NCI-H446 treated with DMSO at 0.1 percent for 48 hours (cell line): ENCODE measurements at regions not wholly inside any gene's neighbourhood (a gene's known extent, or its start where the extent isn't known, plus 50 kb on each side); places are given as distances from the start of the nearest gene placed in this dataset.

Source experiments
- DNase-seq: peaks from one replicate; lab custom pipeline; 2025; lab: John Stamatoyannopoulos, UW

DNA sequence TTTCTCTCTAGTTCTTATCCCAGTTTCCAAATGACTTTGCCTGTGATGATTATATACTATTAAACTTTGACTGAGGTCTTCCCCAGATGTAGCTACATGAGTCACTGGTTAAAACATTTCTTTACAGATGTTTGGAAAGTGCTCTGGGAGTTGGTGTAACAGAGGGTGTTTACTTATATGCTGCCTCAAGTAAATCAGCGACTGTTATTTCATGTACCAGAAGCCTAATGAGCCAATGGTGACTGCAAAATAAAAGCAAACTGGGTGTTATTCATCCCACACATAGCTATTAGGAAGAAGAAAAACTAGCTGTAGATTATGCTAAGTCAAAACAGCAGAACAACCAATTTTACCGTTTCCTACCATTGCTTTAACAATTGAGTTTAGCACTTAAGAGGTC lies 929.7 kb upstream of the SEMA6A start:
- DNase-seq, result no peak

DNA sequence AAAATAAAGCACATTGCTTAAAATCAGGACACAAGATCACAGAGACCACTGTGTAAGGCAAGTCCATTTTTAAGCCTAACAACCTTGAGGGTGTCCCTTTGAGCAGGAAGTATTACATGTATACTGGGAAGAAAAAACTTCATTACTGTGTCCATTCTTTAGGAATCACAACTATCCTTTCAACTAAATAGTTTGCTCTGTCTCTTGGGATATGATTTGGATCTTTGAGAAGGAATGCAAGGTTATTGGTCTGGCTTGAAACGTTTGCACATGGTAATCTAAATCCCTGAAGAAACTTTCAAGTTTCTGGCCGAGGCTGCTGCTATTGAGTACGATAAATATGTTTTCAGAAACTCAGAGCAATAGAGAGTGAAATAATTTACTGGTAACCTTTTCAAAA lies 923.0 kb upstream of the SEMA6A start:
- no peak for DNase-seq

DNA sequence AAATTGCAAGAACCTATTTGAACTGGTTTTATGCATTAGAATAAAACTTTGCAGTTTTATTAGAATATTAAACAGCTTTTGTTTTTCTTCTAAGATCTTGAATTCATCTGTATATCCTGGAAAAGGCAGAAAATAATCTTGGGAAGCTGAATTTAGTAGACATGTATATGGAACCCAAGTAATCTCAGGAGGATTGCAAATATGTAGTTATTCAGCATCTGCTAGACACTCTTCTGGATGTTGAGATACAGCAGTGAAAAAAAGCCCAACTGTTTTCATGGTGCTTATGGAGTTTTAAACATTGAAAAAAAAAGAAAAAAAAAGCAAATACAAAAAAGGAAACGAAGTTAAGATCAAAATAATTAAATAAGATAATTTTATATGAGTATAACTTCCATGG lies 922.2 kb upstream of the SEMA6A start:
- DNase-seq, result no peak

DNA sequence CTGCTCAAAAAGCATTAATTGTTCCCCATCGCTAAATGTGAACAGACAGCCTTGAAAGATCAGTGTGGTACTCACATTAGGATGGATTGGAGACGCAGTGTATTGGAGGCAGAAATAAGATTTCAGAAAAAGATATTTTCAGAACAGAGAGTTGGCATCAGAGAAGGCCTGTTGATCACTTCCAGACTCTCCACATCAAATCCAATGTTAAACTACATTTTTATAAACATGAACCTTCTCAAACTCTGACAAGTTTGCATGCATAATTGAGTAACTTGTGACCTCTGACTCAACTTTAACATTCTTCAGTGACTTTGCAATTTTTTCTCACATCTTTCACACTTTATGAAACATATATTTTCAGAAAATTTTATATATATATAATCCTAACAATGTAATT lies 919.6 kb upstream of the SEMA6A start:
- no peak for DNase-seq

DNA sequence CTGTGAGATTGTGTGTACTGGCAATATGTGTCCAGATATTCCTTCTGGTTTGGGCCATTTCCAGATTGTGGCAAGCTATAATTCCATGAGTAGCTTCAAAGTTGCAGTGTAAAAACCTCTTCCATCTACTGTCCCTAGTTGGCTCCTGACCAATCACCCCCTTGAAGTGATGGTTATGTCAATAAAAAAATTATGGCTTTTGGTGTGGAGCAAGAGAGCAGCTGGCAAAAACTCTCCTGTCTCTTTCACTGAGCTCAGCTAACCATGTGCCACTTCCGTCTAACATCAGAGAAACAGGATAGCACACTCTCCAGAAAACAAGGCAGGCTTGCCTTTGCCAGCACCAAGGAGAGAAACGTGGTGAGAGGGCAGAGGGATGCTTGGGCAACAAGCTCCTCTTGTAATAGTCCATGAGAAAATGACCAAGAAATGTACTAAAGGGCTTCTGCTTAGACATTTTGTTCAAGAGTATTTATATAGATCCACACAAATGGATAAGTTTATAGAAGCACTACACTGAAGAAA lies 914.4 kb upstream of the SEMA6A start:
- peak; percentile 99 for DNase-seq

DNA sequence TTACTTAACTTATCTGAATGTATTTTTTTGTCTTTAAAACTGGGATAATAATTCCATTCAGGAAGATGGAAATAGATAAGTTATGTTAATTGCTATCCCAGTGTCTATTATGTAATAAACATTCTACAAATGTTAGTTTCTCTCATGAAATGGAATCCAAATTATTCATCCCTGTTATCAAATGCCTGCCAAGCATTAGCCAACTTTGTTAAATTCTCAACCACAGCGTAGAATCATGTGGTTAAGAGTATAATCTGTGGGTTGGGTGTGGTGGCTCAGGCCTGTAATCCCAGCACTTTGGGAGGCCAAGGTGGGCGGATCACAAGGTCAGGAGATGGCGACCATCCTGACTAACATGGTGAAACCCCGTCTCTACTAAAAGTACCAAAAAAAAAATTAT lies 912.9 kb upstream of the SEMA6A start:
- DNase-seq, result no peak

DNA sequence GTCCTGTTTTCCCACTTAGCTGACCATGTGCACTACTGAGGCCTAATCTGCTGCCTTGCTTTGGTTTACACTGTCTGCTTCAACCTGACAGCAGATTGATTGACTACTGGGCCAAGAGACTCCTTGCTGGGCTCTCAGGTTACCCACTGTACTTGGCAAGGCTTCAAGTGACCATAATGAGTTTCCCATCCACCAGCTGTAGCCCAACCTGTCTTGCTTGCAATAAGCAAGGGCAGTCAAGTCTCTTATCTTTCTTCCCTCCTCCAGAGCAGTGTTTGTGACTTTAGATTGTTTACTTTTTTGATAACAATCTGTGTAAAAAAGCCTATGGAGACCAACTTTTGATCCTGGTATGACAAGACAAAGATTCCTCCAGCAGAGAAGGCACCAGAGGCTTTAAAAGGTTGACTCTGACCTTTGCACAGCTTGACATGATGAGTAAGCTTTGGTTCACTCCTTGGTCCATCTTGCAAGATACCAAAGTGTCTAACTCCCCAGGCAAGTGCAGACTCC lies 912.3 kb upstream of the SEMA6A start:
- DNase-seq, result peak; percentile 97

DNA sequence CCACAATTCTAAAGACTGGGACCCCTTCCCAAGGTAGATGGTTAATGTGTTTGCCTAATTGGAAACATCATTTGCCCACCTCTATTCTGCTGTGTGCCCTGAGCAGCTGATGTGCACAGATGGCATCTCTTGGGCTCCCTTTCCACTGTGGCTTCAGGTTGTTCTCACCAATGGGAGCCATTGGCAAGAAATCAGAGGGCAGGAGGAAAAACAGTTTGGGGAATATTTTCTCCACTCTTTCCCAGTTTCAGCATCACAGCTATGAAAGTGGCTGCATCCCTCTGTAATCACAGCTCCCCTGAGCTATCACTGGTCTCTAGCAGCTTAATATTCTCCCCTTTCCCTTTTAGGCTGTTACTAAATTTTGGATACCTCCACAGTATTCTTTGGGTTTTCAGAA lies 911.6 kb upstream of the SEMA6A start:
- peak; percentile 66 for DNase-seq

DNA sequence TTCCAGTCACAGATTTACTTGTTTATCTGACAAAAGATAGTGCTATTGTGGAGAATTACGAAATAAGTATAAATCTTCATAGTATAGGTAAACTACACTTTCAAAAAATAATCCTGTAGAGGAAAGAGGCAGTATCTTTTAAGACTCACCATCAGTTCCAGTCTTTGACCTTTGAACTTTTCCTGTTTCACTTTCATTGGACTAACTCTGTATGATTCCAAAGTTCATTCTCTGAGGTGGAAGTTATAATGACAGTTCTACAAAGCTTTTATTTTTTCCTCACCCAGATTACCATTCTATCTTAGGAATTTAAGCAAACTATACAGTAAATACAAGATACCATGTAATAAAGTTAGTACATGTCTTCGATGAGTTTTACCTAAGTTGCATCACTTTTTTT lies 901.3 kb upstream of the SEMA6A start:
- DNase-seq, result no peak

DNA sequence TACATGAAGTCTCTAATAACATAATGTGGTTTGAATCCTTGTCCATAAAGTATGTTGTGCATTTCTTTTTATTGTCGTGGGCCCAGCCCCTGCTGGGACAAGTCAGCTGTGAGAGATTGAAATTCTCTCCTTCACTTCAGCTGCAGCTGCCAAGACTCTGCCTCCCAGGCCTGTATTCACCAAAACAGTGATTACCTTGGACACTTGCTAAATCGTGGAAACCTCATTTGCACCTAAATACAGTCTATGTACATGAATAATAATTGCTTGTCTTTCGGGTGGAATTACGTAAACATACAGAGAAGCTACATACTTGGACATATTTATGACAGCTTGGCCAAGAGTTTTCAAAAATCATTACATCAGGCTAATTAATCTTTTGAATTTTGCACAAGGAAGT lies 898.5 kb upstream of the SEMA6A start:
- DNase-seq, result peak; percentile 100

DNA sequence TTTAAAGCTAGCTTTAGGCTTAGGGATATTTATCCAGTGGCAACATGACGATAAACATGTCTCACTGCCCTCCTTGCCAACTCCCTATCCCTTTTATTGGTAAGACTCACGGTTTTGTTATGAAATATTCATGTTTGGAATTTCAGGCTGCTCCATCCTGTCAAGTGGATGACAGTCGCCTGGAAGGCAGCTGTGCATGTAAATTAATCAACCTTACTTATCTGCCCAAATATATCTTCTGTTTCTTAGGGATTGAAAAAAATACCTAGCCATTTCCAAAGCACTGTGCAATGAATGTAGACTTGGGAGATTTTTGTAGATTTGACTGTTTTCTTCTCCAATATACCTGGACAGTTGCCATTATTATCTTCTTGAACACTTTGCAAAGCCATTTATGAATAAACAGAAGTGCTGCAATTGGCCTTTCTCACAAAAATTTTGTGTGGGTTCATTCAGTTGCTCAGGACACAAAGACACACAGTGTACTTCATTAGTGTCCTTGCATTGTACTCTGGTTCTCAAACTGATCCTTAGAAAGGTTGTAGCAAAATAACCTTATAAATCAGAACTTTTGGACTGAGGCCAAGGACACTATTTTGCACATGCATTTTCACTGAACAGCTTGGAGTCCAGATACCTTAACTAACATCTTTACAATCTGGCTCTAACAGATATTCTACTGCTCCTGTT lies 889.4 kb upstream of the SEMA6A start:
- DNase-seq, result peak; percentile 92

DNA sequence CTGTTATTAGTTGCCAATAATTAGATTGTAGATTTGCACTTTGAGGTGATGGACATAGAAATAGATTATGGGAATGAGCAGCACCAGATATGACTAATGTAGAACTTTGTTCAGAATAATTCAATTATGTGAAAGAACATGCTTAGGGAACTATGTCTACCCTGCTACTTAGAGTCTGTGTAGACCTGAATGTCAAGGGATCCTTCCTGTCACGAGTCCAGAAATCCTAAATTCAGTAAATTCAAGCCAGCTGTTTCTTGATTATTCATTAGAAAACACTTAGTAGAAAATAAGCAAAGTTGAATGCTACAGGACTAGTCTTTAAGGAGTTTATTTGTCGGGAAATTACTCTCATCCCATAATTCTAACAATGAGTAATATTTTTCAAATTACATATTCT lies 887.3 kb upstream of the SEMA6A start:
- DNase-seq, result peak; percentile 6

DNA sequence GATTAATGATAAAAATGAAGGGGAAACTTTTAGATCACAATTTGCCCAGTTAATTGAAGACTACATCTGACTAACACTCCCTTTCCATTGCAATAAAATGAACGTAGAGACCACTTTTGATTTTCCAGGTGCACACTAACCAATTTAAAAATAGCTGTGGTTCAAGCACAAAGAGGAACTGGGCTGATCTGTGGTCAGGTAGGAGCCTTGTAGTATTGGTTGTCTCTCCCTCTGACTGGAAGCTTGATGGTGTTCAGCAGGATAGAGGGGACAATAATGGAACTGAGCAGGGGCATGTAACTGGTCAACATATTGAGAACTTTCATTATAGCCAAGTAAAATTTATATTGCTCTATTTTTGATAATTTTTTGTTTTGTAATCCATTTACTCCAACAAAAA lies 886.8 kb upstream of the SEMA6A start:
- no peak for DNase-seq

DNA sequence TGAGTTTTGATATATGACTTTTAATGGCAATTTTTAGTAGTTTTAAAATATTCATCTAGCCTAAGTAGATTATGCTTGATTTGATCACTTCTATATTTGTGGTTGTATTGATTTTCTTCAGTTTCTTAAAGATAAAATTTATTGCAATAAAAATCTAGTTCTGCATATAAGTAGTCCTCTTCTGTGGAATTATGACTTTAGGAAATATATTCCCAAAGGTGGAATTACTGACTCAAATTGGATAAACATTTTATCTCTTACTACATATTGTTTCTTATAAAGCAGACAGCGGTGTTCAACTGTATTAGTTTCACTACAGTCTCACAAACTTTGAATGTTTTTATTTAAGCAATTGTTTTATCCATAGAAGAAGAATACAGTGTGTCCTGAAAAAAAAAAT lies 883.0 kb upstream of the SEMA6A start:
- DNase-seq, result no peak

DNA sequence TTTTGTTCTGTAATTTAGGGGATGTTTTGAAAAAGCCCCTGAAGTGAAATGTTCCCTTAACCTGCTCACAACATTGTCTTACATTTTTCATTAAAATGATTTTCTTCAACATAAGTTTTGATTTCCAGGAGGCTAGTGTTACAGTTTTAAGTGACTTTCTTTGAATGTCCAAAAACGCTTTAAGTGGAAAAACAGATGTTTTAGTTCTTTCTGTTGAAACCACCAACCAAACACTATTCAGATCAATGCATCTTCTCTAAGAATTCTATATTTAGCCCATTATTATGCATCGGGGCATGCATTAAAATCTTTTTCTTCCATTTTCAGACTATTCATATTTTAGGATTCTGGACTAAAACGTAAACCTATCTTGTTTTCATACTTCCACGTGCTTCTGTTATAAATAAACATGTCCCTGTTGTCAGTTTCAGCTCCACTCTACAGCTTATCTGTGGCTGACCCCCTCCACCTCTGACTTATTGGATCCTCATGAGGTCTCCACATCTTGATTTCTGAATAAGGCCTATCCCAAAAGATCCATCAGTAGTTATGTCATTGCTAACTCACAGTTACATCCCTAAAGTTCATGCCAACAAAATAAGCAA lies 882.3 kb upstream of the SEMA6A start:
- no peak for DNase-seq

DNA sequence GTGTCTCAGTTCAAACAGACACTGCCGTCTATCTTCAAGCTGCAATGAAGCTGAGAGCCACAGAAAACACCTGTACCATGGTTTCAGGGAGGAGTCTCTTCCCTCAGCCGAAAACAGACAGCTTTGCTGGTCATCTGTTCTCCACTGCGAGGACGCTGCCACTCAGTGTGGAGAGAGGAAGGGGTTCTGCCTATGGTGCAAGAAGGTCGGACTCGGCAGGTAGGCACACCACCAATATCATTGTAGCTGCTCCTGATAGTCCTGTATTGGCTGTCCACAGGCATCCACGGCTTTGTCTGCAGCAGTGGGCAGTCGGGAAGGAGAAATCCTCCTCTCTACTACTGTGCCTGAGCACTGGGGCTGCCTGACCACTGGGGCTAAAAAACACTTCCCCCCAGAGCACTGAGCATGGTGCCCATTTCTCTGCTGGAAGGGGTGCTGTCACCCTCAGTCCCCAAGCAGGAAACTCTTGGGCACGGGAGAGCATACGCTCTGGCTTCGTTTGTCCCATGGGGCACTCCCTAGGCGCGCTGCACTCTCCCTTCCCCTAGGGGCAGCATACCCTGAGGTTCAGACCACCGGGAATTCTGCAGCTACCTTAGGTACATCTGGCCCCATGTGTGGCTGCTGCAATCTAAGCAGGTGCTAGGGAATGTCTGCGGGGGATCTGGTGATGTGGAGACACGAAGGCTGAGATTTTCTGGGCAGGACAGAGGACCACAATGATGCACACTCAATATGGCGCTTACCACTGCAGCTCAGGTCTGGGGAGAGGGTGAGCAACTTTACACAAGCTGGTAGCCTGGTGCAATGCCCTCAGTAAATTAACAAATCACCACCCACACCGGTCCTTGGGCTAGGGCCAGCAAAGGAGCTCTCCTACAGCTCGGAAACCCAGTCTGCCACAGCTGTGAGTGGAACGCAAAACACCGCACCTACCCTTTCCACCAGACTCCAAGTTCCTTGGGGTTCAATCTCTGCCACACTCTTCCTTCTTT lies 880.9 kb upstream of the SEMA6A start:
- no peak for DNase-seq

DNA sequence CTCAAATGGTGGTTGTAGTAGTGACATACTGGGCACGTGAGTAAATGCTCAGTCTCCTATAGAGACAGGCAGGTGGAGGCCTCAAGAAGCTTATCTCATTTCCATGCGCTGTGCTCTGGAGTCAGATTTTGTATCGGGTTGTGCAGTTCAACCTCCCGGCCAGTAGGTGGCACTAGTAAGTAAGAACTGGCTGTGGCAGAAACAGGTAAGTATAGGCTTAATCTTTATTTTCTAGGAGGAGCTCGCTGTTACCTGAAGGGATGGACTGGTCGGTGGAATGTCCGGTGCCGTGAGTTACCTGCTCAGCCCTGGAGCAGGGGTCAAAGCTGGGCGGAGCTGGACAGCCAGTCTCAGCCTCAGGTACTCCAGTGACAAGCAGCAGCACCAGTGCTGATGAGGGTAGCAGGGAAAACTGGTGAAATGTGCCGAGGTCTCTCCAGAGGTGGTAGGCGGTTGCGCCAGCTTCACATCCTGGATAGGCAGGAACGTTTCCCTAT lies 880.1 kb upstream of the SEMA6A start:
- DNase-seq, result no peak

DNA sequence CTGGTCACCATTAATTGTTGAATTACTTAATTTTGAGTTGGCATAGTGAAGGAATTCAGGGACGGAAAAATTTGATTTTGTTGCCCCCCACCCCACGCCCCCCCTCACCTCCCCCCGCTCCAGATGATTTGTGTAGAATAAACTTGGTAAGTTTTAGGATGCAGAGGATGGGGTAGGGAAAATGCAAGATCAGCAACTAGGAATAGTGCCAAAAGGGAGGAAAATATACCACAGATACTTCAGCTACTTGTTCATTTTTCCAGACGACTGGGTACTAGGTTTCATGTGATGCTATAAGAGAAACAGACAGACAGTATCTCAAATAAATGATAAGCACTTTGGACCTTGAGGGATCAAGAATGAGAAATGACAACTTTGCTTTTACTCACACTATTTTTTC lies 862.2 kb upstream of the SEMA6A start:
- DNase-seq, result no peak

DNA sequence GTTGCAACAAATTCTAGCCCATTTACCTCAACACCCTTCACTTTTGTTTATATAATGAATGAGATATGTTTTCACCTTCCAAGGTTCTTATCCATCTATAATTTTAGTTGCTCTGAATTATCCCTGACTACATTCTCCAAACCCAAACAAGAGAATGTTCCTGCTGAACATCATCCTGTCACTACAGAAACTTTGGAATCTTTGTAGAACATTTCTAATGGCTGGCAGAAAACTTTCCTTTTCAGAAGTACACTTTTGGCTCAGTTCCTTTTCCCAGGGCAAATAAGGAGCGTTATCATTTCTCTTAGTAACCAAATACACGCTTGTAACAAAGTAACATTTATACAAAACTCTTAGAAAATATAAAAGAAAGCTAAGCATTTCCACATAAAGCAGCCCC lies 860.6 kb upstream of the SEMA6A start:
- DNase-seq, result no peak

DNA sequence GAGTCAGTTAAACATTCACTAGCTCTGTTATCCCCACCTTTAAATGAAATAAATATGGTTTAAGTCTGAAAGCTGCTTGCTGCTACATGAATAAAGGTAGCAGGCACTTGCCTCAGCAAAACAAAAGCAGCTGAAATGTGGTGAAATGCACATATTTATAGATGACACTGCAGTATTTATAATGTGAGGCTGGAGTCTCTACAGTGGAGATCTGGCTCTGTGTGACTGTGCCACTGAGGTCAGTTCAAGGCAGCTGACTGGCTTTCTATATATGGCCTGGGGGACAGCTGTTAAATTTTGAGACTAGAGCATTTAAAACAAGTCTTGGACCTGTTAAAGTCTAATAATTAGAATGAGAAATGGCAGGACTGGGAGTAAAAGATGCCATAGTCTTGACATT lies 859.6 kb upstream of the SEMA6A start:
- no peak for DNase-seq

DNA sequence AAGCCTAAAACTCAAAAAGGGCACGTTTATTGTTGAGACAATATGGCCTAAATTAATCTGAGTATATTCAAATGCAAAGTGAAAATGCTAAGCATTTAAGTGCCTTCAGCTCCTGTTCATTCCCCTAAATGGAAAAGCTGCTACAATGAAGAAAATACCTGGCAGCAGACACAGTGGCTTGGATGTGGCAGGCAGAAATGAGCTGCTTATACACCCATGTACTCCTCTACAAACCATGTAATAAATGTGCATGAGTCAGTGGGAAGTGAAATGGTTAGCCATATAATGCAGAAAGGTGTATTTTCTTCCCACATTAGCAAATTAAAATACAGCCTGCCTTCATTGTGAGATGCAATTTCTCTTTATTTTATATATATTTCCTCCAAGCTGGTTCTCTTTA lies 859.2 kb upstream of the SEMA6A start:
- no peak for DNase-seq

DNA sequence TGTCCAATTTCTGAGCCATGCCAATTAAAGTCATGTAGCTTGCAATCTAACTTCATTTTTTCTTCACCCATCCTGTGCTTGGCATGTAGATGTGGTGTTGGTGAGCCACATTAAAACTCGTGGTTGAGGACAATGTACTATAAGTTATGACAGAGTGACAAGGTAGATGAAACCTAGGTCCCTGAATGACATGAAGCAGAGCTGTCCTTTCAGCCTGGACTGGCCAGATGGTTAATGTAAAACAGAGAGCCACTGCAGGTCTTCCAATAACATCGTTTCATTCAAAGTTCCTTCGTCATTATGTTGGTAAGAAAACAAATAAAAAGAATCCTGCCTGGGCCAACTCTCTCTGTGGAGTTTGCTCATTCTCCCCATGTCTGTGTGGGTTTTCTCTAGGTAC lies 856.5 kb upstream of the SEMA6A start:
- DNase-seq, result no peak
